ENCODE measurements at regions not wholly inside any gene's neighbourhood (a gene's known extent, or its start where the extent isn't known, plus 50 kb on each side); places are given as distances from the start of the nearest gene placed in this dataset.

- Histone ChIP-seq H3K9me3 (no peaks in the 10 kb centered on the region), H3K36me3 (no peaks in the 10 kb centered on the region), H3K4me3 (no peak overlapping the region), H3K27me3 (no peaks in the 10 kb centered on the region), H3K4me1 (peaks cover 6 to 47% (median 6%) of the 10 kb centered on the region in 3 donors), H3K27ac (no peak overlapping the region)
- WGBS, 2 donors, result 37 to 53% methylated on average over 4 of the region's 4 CpGs
- no peak for DNase-seq
- intact Hi-C loops (cut with DNase I), result no loop called here
- no peak for TF ChIP-seq POLR2A (IDR thresholded peaks at IDR 0.05)
- no peak for TF ChIP-seq CTCF (IDR thresholded peaks at IDR 0.05)
Measured at GRCh38 chr7:17144322-17144721, 154.1 kb upstream of the AHR start.

GRCh38 chr7:17146621-17147020 is 151.8 kb upstream of the AHR start:
- TF ChIP-seq POLR2A (IDR thresholded peaks at IDR 0.05), result no peak
- no peak for TF ChIP-seq CTCF (IDR thresholded peaks at IDR 0.05)
- DNase-seq, result no peak
- WGBS, 2 donors, result 62 to 73% methylated on average over 4 of the region's 4 CpGs

GRCh38 chr7:17147409-17147808 is 151.0 kb upstream of the AHR start:
- intact Hi-C loops (cut with DNase I), result no loop called here
- no peak for DNase-seq
- WGBS, 2 donors, result 88 to 93% methylated on average over 7 of the region's 7 CpGs
- H3K4me1 ChIP-seq, result peaks cover 6 to 30% (median 6%) of the 10 kb centered on the region in 3 donors
- no peaks in the 10 kb centered on the region for H3K9me3 ChIP-seq
- no peak overlapping the region for H3K27ac ChIP-seq
- no peak for TF ChIP-seq CTCF (IDR thresholded peaks at IDR 0.05)
- TF ChIP-seq POLR2A (IDR thresholded peaks at IDR 0.05), result no peak
- H3K27me3 ChIP-seq, result no peaks in the 10 kb centered on the region
- no peak overlapping the region for H3K4me3 ChIP-seq
- no peaks in the 10 kb centered on the region for H3K36me3 ChIP-seq

More at GRCh38 chr7:17146621-17147020, 151.8 kb upstream of the AHR start:
- no peak overlapping the region for H3K27ac ChIP-seq
- intact Hi-C loops (cut with DNase I), result no loop called here
- peaks cover 6 to 31% (median 6%) of the 10 kb centered on the region in 3 donors for H3K4me1 ChIP-seq
- H3K9me3 ChIP-seq, result no peaks in the 10 kb centered on the region
- no peaks in the 10 kb centered on the region for H3K36me3 ChIP-seq
- no peak overlapping the region for H3K4me3 ChIP-seq
- H3K27me3 ChIP-seq, result no peaks in the 10 kb centered on the region

- Histone ChIP-seq H3K27me3 (no peaks in the 10 kb centered on the region), H3K36me3 (no peaks in the 10 kb centered on the region), H3K4me3 (no peak overlapping the region), H3K4me1 (peaks cover 0 to 4% (median 0%) of the 10 kb centered on the region in 3 donors), H3K9me3 (no peaks in the 10 kb centered on the region), H3K27ac (no peak overlapping the region)
- intact Hi-C loops (cut with DNase I), result no loop called here
- no peak for DNase-seq
- TF ChIP-seq POLR2A (IDR thresholded peaks at IDR 0.05) (no peak), CTCF (IDR thresholded peaks at IDR 0.05) (no peak)
- 80 to 93% methylated on average over 1 of the region's 1 CpG for WGBS, 2 donors
Measured at GRCh38 chr7:17150018-17150417, 148.4 kb upstream of the AHR start.

- no peak for TF ChIP-seq CTCF (IDR thresholded peaks at IDR 0.05)
- no peak for TF ChIP-seq POLR2A (IDR thresholded peaks at IDR 0.05)
- intact Hi-C loops (cut with DNase I), result no loop called here
- H3K27me3 ChIP-seq, result no peaks in the 10 kb centered on the region
- WGBS, 2 donors, result 75 to 84% methylated on average over 4 of the region's 4 CpGs
- DNase-seq, result no peak
- H3K4me1 ChIP-seq, result no peaks in the 10 kb centered on the region
- H3K9me3 ChIP-seq, result no peaks in the 10 kb centered on the region
- no peak overlapping the region for H3K27ac ChIP-seq
- no peaks in the 10 kb centered on the region for H3K36me3 ChIP-seq
- H3K4me3 ChIP-seq, result no peak overlapping the region
Measured at GRCh38 chr7:17152721-17153120, 145.7 kb upstream of the AHR start.
